Body of pancreas (tissue), 4 donors: ENCODE measurements at regions not wholly inside any gene's neighbourhood (a gene's known extent, or its start where the extent isn't known, plus 50 kb on each side); places are given as distances from the start of the nearest gene placed in this dataset.

Source experiments
- ATAC-seq: fragments of 150-250 bp; one replicate; pipeline ENCODE4 v1.9.1; 2016
- DNase-seq, 4 donors: peaks; one replicate each; pipeline ENCODE4 v3.0.0-alpha.2; 2019
- H3K27ac ChIP-seq, 4 donors: fragments of 200-600 bp; sonication (generic); 1 replicate in 3 of 4; 2 replicates in 1 of 4; pipeline versions ENCODE4 v1.5.1 to v1.6.1; 2016 to 2019; ENCODE audit warnings: mild to moderate bottlenecking in 1 of 4, mixed read lengths in 1 of 4, moderate library complexity in 1 of 4
- H3K27me3 ChIP-seq, 2 donors: fragments of 200-600 bp; sonication (generic); one replicate each; pipeline ENCODE4 v1.6.0; 2016; ENCODE audit warnings: mild to moderate bottlenecking in 1 of 2
- H3K36me3 ChIP-seq, 2 donors: fragments of 200-600 bp; sonication (generic); replicated peaks in 1 of 2; 2 replicates each; pipeline ENCODE4 v1.5.1; 2016; ENCODE audit warnings: low read depth in 2 of 2; ENCODE audit not compliant: insufficient read depth in 1 of 2
- H3K4me1 ChIP-seq: fragments of 200-600 bp; sonication (generic); one replicate; pipeline ENCODE4 v1.6.0; 2016
- H3K4me3 ChIP-seq, 2 donors: fragments of 200-600 bp; sonication (generic); 1 replicate in 1 of 2; 2 replicates in 1 of 2; pipeline ENCODE4 v1.5.1; 2016 to 2019
- H3K9me3 ChIP-seq, 3 donors: fragments of 200-600 bp; sonication (generic); 1 replicate in 2 of 3; 2 replicates in 1 of 3; pipeline ENCODE4 v1.5.1; 2016
- CTCF ChIP-seq, 7 experiments: fragments of 450-650 bp in 4 of 7; fragments of 200-600 bp in 3 of 7; sonication (generic) in 3 of 7; IDR thresholded peaks; one replicate each; pipeline ENCODE4 v1.5.1; 2016 to 2019; ENCODE audit warnings: antibody characterized with exemption in 7 of 7
- POLR2A ChIP-seq, 3 donors: fragments of 450-650 bp; IDR thresholded peaks; one replicate each; pipeline ENCODE4 v1.6.1; 2016; ENCODE audit warnings: antibody characterized with exemption in 3 of 3, mild to moderate bottlenecking in 2 of 3
- WGBS, 2 donors: methylation state at CpG; one replicate each; pipeline ENCODE4 v1.1.5; 2017; 5-methylcytosine and 5-hydroxymethylcytosine counted together
- intact Hi-C: fragments of 100-400 bp; cut with DNase I; formaldehyde crosslinking; loops from one replicate; pipeline ENCODE4 v1.15.1; 2023

DNA sequence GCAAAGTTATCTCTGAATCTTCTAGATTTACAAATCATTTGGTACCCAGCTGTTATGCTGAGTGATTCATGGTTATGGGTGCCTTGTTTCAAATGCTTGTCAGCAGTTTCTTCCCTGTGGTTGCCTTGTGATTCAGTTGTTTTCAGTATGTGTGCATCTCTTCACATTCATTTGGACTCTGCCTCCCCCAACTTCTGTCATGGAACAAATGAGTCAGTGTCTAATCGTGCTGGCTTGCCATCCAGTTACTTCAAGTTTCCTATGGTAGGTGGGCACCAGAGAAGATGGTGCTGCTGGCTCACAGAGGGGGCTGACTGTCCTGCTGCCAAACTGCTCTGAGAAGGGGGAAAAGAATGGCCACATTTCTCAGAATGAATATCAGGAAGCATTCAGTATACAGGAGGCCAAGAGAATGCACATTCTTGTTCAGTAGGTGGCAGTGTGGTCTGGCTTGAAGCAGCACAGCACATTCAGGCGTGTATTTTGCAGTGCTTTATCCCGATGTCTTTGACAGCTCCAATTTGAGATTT, 260.9 kb downstream of the GLUD2 start:
- Histone ChIP-seq H3K4me3 (no peak overlapping the region), H3K4me1 (no peaks in the 10 kb centered on the region), H3K9me3 (no peaks in the 10 kb centered on the region), H3K27me3 (no peaks in the 10 kb centered on the region), H3K36me3 (no peaks in the 10 kb centered on the region), H3K27ac (no peak overlapping the region)
- intact Hi-C loops = no loop called here
- TF ChIP-seq CTCF (IDR thresholded peaks at IDR 0.05) (peak in 5 of 7 experiments; percentile 15 to 45 (median 23)), POLR2A (IDR thresholded peaks at IDR 0.05) (no peak)
- WGBS, 2 donors = 8 to 24% methylated on average over 3 of the region's 3 CpGs
- ATAC-seq (no peak), DNase-seq (peak; percentile 9 to 14 (median 12))

DNA sequence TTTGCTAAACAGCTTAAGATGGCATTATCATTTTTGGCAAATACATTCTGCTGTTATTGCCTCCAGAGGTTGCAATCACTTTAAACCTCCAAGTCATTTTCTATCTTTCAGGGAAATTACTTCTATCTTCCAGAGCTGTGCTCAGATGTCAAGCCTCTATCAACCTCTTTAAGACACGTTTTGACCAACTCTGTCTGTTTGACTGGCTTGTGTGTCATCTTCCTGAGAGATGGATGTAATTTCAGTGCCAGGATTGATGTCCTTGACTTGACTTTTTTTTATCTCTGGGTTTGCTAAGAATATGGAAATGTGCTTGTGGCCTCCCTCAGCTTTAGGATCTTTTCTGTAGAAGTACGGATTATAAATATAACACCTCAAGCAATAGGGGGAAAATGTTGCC, 263.4 kb downstream of the GLUD2 start:
- H3K36me3 ChIP-seq = no peaks in the 10 kb centered on the region
- TF ChIP-seq CTCF (IDR thresholded peaks at IDR 0.05) (no peak), POLR2A (IDR thresholded peaks at IDR 0.05) (no peak)
- no peak for ATAC-seq
- no peak overlapping the region for H3K27ac ChIP-seq
- DNase-seq = no peak
- no peak overlapping the region for H3K4me3 ChIP-seq
- no peaks in the 10 kb centered on the region for H3K27me3 ChIP-seq
- no peaks in the 10 kb centered on the region for H3K4me1 ChIP-seq
- no peaks in the 10 kb centered on the region for H3K9me3 ChIP-seq
- 60 to 69% methylated on average over 2 of the region's 2 CpGs for WGBS, 2 donors
- intact Hi-C loops = no loop called here

DNA sequence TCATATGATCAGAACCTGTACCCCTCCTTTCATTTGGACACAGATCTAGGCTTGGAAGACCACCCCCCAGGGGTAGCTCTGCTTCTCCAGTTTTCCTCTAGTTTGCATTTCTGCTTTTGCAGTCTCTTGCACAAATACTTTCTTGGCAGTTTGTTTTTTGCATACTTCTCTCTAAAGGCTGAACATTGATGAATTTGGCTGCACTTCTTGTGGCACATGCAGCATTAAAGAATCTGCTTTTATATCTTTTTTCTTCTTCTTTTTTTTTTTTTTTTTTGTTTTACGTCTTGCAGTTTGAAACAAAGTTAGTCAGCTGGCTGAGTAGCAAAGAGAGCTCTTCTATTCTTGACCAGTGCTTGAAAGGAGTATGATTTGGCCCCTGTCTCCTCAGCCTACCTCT, 273.0 kb downstream of the GLUD2 start:
- no peak overlapping the region for H3K27ac ChIP-seq
- WGBS, 2 donors = 88 to 90% methylated on average over 1 of the region's 1 CpG
- ATAC-seq = no peak
- TF ChIP-seq CTCF (IDR thresholded peaks at IDR 0.05) (no peak), POLR2A (IDR thresholded peaks at IDR 0.05) (no peak)
- no peak overlapping the region for H3K4me3 ChIP-seq
- H3K4me1 ChIP-seq = no peaks in the 10 kb centered on the region
- H3K9me3 ChIP-seq = no peaks in the 10 kb centered on the region
- no peaks in the 10 kb centered on the region for H3K36me3 ChIP-seq
- no peak for DNase-seq
- intact Hi-C loops = no loop called here
- no peaks in the 10 kb centered on the region for H3K27me3 ChIP-seq

DNA sequence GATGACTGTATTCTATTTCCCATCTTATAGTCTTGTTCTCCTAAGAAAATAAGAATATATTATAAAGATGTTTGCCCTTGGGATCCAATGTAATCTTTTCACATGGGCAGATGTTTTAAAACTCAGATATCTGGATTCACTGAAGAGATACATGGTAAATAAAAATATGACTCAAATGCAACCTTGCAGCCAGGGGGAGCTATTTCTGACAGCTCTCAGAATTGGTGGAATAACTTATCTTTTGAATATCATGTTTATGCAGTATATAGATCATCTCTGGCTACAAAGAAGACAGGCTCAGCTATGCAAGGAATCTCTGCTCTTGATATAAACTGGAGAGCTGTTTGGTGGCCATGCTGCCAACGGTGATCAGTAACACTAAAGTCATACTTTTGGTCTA, 274.7 kb downstream of the GLUD2 start:
- no peak overlapping the region for H3K27ac ChIP-seq
- no peaks in the 10 kb centered on the region for H3K27me3 ChIP-seq
- H3K36me3 ChIP-seq = no peaks in the 10 kb centered on the region
- TF ChIP-seq POLR2A (IDR thresholded peaks at IDR 0.05) (no peak), CTCF (IDR thresholded peaks at IDR 0.05) (peak in 1 of 7 experiments; percentile 9)
- no peak overlapping the region for H3K4me3 ChIP-seq
- no peak for ATAC-seq
- intact Hi-C loops = no loop called here
- DNase-seq = no peak
- no peaks in the 10 kb centered on the region for H3K9me3 ChIP-seq
- H3K4me1 ChIP-seq = no peaks in the 10 kb centered on the region
- WGBS, 2 donors = 85 to 86% methylated on average over 1 of the region's 1 CpG

DNA sequence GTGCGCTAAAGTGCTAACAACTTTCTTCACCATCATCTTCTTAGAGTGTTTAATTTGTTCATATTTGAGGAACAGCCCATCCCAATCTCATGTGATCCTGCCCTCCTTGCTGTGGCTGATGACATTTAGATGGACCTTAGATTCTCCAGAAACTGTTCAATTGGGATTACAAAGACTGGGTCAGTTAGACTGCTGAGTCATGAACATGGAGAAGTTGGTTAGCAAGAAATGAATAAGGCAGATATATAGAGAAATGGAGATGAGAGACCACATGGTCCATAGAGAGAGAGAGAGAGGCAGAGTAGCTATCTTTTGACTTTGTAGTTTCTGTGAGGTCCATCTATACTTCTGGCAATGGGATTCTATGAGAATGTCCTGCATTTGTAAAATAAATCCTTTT, 275.9 kb downstream of the GLUD2 start:
- Histone ChIP-seq H3K36me3 (no peaks in the 10 kb centered on the region), H3K9me3 (no peaks in the 10 kb centered on the region), H3K4me1 (no peaks in the 10 kb centered on the region), H3K27me3 (no peaks in the 10 kb centered on the region), H3K27ac (no peak overlapping the region), H3K4me3 (no peak overlapping the region)
- intact Hi-C loops = no loop called here
- WGBS, 2 donors = 93 to 100% methylated on average over 1 of the region's 1 CpG
- no peak for ATAC-seq
- no peak for DNase-seq
- TF ChIP-seq CTCF (IDR thresholded peaks at IDR 0.05) (no peak), POLR2A (IDR thresholded peaks at IDR 0.05) (no peak)
